Endothelial cell of umbilical vein (primary cell): ENCODE measurements at regions not wholly inside any gene's neighbourhood (a gene's known extent, or its start where the extent isn't known, plus 50 kb on each side); places are given as distances from the start of the nearest gene placed in this dataset.

Experiments
- BruUV-seq: library from RNA; stranded (reverse); fragments of 400-500 nt; replicated peaks from 2 replicates; lab custom pipeline; 2021; lab: Mats Ljungman, UMichigan
- CTCF ChIA-PET: fragments of 300-600, 350-600 bp; sonication (Branson Sonifier 250); formaldehyde crosslinking; loops from one replicate; lab custom pipeline; 2021; ENCODE audit warnings: antibody characterized with exemption, inconsistent platforms; lab: Charles Lee
- POLR2A ChIA-PET: fragments of 300-600, 350-600 bp; sonication (Branson Sonifier 250); formaldehyde crosslinking; loops from one replicate; lab custom pipeline; 2021; ENCODE audit warnings: antibody characterized with exemption, inconsistent platforms; lab: Charles Lee
- DNase-seq: peaks from one replicate; pipeline ENCODE4 v3.0.0-alpha.2; 2011; ENCODE audit warnings: low read depth, low spot score
- FAIRE-seq: peaks from 2 replicates; lab custom pipeline; 2011; peaks lifted over from hg19 to GRCh38; lab: Jason Lieb, UNC
- H2AFZ ChIP-seq: 2 replicates; pipeline ENCODE4 v1.6.0; 2012; ENCODE audit warnings: low read depth, low read length, control low read depth, inconsistent platforms
- H3K27ac ChIP-seq: 2 replicates; pipeline ENCODE4 v1.5.1; 2011; ENCODE audit warnings: low read depth, mild to moderate bottlenecking, control low read depth, low read length, moderate library complexity; ENCODE audit not compliant: insufficient read depth
- H3K27me3 ChIP-seq, 2 experiments: 2 replicates each; pipeline versions ENCODE4 v1.6.0 to v1.6.1; 2011; ENCODE audit warnings: low read length in 2 of 2, mixed read lengths in 1 of 2; ENCODE audit not compliant: control insufficient read depth in 2 of 2, insufficient read depth in 2 of 2
- H3K36me3 ChIP-seq, 2 experiments: 2 replicates in 1 of 2; 3 replicates in 1 of 2; pipeline ENCODE4 v1.5.1; 2011; ENCODE audit warnings: low read length in 2 of 2, mild to moderate bottlenecking in 1 of 2, moderate library complexity in 1 of 2; ENCODE audit not compliant: control insufficient read depth in 2 of 2, insufficient read depth in 2 of 2; ENCODE audit errors: extremely low read depth in 1 of 2
- H3K4me1 ChIP-seq: 3 replicates; pipeline ENCODE4 v1.5.1; 2011; ENCODE audit warnings: mild to moderate bottlenecking, low read length; ENCODE audit not compliant: control insufficient read depth, insufficient read depth; ENCODE audit errors: extremely low read depth
- H3K4me2 ChIP-seq: 2 replicates; pipeline ENCODE4 v1.6.1; 2011; ENCODE audit warnings: low read length, control low read depth, mixed read lengths; ENCODE audit not compliant: insufficient read depth
- H3K4me3 ChIP-seq, 3 experiments: fragments of 200-600 bp in 1 of 3; sonication (generic), shearing (Covaris generic) in 1 of 3; replicated peaks in 1 of 3; 2 replicates each; pipeline ENCODE4 v1.5.1; 2011 to 2016; ENCODE audit warnings: control low read depth in 3 of 3, low read length in 3 of 3, mild to moderate bottlenecking in 2 of 3, inconsistent platforms in 1 of 3, low read depth in 1 of 3, moderate library complexity in 1 of 3; ENCODE audit not compliant: insufficient read depth in 1 of 3
- H3K79me2 ChIP-seq: 2 replicates; pipeline ENCODE4 v1.6.0; 2012; ENCODE audit warnings: low read length, inconsistent platforms; ENCODE audit not compliant: control insufficient read depth, insufficient read depth
- H3K9ac ChIP-seq: replicated peaks from 2 replicates; pipeline ENCODE3; 2011; ENCODE audit warnings: low read length, control low read depth; ENCODE audit not compliant: insufficient read depth; ENCODE audit errors: extremely low read depth
- H3K9me1 ChIP-seq: replicated peaks from 3 replicates; pipeline ENCODE4 v1.6.0; 2011; ENCODE audit warnings: mild to moderate bottlenecking, low read length; ENCODE audit not compliant: control insufficient read depth, insufficient read depth; ENCODE audit errors: extremely low read depth
- H3K9me3 ChIP-seq: replicated peaks from 2 replicates; pipeline ENCODE4 v1.5.1; 2012; ENCODE audit warnings: low read length, inconsistent platforms; ENCODE audit not compliant: control insufficient read depth, insufficient read depth
- H4K20me1 ChIP-seq: replicated peaks from 2 replicates; pipeline ENCODE3; 2011; ENCODE audit warnings: mild to moderate bottlenecking, low read length; ENCODE audit not compliant: control insufficient read depth, insufficient read depth; ENCODE audit errors: extremely low read depth
- CTCF ChIP-seq, 2 donors: IDR thresholded peaks; 1 replicate in 1 of 2; 2 replicates in 1 of 2; pipeline ENCODE4 v1.5.1; 2011; ENCODE audit warnings: low read length in 2 of 2, mild to moderate bottlenecking in 2 of 2, moderate library complexity in 2 of 2, control low read depth in 1 of 2, inconsistent platforms in 1 of 2, low read depth in 1 of 2; ENCODE audit not compliant: insufficient read depth in 1 of 2; ENCODE audit errors: extremely low read depth in 1 of 2
- EZH2 ChIP-seq: IDR thresholded peaks from 2 replicates; pipeline ENCODE4 v1.6.1; 2012; ENCODE audit warnings: borderline replicate concordance, low read depth, mild to moderate bottlenecking, moderate library complexity, low read length, inconsistent platforms; ENCODE audit not compliant: severe bottlenecking
- FOS ChIP-seq: IDR thresholded peaks from 2 replicates; pipeline ENCODE4 v1.6.1; 2011; ENCODE audit warnings: mild to moderate bottlenecking, low read length, moderate library complexity, borderline replicate concordance; ENCODE audit not compliant: insufficient read depth
- GATA2 ChIP-seq: IDR thresholded peaks from 2 replicates; pipeline ENCODE4 v1.7.0; 2011; ENCODE audit warnings: low read depth, mild to moderate bottlenecking, moderate library complexity, mixed read lengths, low read length; ENCODE audit not compliant: insufficient read length, insufficient read depth
- JUN ChIP-seq: IDR thresholded peaks from 2 replicates; pipeline ENCODE4 v1.6.1; 2011; ENCODE audit warnings: borderline replicate concordance, low read depth; ENCODE audit not compliant: insufficient read length, insufficient read depth
- MAX ChIP-seq: IDR thresholded peaks from 2 replicates; pipeline ENCODE4 v1.6.1; 2011; ENCODE audit not compliant: insufficient read depth, insufficient read length
- MYC ChIP-seq: IDR thresholded peaks from one replicate; pipeline ENCODE4 v1.6.1; 2011; ENCODE audit warnings: mild to moderate bottlenecking, low read depth, low read length
- POLR2A ChIP-seq: IDR thresholded peaks from 2 replicates; pipeline ENCODE4 v1.6.1; 2012; ENCODE audit warnings: low read depth, mild to moderate bottlenecking, control low read depth, low read length
- POLR2AphosphoS5 ChIP-seq: IDR thresholded peaks from 2 replicates; pipeline ENCODE4 v1.6.1; 2012; ENCODE audit warnings: low read depth, mild to moderate bottlenecking, control low read depth, low read length, moderate library complexity; ENCODE audit not compliant: insufficient read depth
- dilution Hi-C: fragments of 300-500 bp; cut with MboI; formaldehyde crosslinking; loops from one replicate; pipeline ENCODE4 v1.15.0; 2019; ENCODE audit warnings: low sequenced_read_pairs; ENCODE audit not compliant: extremely low pct_ligation_motif_present
- intact Hi-C: fragments of 100-400 bp; cut with micrococcal nuclease; formaldehyde crosslinking; loops from one replicate; pipeline ENCODE4 v1.10.0; 2022

DNA sequence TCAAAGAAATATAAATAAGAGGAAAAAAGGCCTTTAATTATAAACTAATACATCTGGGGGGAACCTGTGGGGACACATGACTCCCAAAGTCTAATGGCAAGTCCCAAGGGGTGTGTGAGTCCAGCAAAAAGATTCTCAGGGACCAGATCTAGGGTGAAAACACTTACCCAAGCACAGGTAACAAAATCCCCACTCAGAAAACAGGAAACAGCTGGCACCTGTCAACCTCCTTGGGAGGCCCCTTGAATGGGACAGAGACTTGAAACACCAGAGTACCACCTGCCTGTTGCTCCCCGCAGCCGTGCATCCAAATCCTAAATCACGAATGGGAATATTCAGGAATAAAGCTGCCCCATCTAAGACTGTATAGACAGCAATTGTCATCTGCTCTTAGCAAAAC, 461.2 kb upstream of the CDH5 start:
- no peak overlapping the region for H2AFZ ChIP-seq
- no peaks in the 10 kb centered on the region for H3K36me3 ChIP-seq
- no peak overlapping the region for H3K4me3 ChIP-seq
- intact Hi-C loops (no loop called here), dilution Hi-C loops (no loop called here)
- BruUV-seq, result no TSS peak
- POLR2A ChIA-PET, result no interaction called here
- H3K9me3 ChIP-seq, result no peaks in the 10 kb centered on the region
- TF ChIP-seq POLR2AphosphoS5 (no peak), MYC (no peak), POLR2A (no peak), CTCF (IDR thresholded peaks at IDR 0.05; ENCODE audit: extremely low read depth in 1 of 2, insufficient read depth in 1 of 2, low read depth in 1 of 2, low read length in 2 of 2) (no peak), JUN (no peak), GATA2 (no peak), MAX (no peak), EZH2 (no peak), FOS (no peak)
- H3K4me1 ChIP-seq, result no peaks in the 10 kb centered on the region
- CTCF ChIA-PET, result no interaction called here
- H3K4me2 ChIP-seq, result no peak overlapping the region
- H3K79me2 ChIP-seq, result no peaks in the 10 kb centered on the region
- no peaks in the 10 kb centered on the region for H4K20me1 ChIP-seq
- no peak for DNase-seq
- H3K27me3 ChIP-seq, result no peaks in the 10 kb centered on the region
- H3K27ac ChIP-seq, result no peak overlapping the region
- no peak for FAIRE-seq
- no peak overlapping the region for H3K9ac ChIP-seq
- no peaks in the 10 kb centered on the region for H3K9me1 ChIP-seq
